A673 (cell line): ENCODE measurements at regions not wholly inside any gene's neighbourhood (a gene's known extent, or its start where the extent isn't known, plus 50 kb on each side); places are given as distances from the start of the nearest gene placed in this dataset.

ENCODE experiments used
- CTCF ChIP-seq: fragments of 300-800, 200-600 bp; sonication (generic); conservative IDR thresholded peaks from 2 replicates; pipeline ENCODE4 v1.5.1; 2017; ENCODE audit warnings: low read depth, mild to moderate bottlenecking, antibody characterized with exemption, low read length, moderate library complexity, mixed read lengths
- EZH2 ChIP-seq: fragments of 200-600 bp; sonication (generic); IDR thresholded peaks from 2 replicates; pipeline ENCODE4 v1.6.1; 2017; ENCODE audit warnings: borderline replicate concordance, low read depth, mild to moderate bottlenecking, mixed read lengths, antibody characterized with exemption, low read length; ENCODE audit not compliant: poor library complexity, severe bottlenecking

DNA sequence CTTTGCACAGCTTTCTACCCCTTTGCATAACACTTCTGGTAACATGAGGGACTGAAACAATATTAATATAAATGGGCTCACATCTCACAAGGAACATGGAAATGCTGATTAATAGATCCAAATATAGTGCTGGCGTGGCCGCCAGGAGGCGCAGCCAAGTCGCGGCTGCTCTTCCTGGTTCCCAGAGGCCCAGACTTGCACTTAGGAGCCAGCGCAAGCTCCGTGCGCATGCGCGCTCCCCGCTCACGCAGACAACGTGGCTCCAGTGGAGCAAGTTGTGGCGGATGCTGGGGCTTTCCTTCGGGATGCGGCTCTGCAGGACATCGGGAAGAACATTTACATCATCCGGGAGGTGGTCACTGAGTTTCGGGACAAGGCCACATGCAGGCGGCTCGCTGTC lies 318.3 kb upstream of the SLC7A11 start:
- TF ChIP-seq CTCF = no peak
- no peak for TF ChIP-seq EZH2
